ENCODE measurements at regions not wholly inside any gene's neighbourhood (a gene's known extent, or its start where the extent isn't known, plus 50 kb on each side); places are given as distances from the start of the nearest gene placed in this dataset.

GRCh38 chr6:51531623-51532022 is 555.8 kb downstream of the PKHD1 start:
- TF ChIP-seq CENPT (CRISPR knock-in tag; IDR thresholded peaks at IDR 0.05; ENCODE audit: low read depth) = no peak
- TF ChIP-seq ZNF274 (CRISPR knock-in tag; IDR thresholded peaks at IDR 0.05) = no peak
- no peak for TF ChIP-seq ZNF513 (CRISPR knock-in tag; conservative IDR thresholded peaks at IDR 0.05)
- TF ChIP-seq ZNF75D (CRISPR knock-in tag; IDR thresholded peaks at IDR 0.05; ENCODE audit: borderline replicate concordance) = no peak
- TF ChIP-seq RBM22 (optimal IDR thresholded peaks at IDR 0.05; ENCODE audit: low read length) = no peak
- TF ChIP-seq, protein P1, sequence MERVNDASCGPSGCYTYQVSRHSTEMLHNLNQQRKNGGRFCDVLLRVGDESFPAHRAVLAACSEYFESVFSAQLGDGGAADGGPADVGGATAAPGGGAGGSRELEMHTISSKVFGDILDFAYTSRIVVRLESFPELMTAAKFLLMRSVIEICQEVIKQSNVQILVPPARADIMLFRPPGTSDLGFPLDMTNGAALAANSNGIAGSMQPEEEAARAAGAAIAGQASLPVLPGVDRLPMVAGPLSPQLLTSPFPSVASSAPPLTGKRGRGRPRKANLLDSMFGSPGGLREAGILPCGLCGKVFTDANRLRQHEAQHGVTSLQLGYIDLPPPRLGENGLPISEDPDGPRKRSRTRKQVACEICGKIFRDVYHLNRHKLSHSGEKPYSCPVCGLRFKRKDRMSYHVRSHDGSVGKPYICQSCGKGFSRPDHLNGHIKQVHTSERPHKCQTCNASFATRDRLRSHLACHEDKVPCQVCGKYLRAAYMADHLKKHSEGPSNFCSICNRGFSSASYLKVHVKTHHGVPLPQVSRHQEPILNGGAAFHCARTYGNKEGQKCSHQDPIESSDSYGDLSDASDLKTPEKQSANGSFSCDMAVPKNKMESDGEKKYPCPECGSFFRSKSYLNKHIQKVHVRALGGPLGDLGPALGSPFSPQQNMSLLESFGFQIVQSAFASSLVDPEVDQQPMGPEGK (CRISPR knock-in tag; IDR thresholded peaks at IDR 0.05) = no peak
- TF ChIP-seq JUNB (CRISPR knock-in tag; IDR thresholded peaks at IDR 0.05; ENCODE audit: borderline replicate concordance) = no peak
- TF ChIP-seq, protein P2, sequence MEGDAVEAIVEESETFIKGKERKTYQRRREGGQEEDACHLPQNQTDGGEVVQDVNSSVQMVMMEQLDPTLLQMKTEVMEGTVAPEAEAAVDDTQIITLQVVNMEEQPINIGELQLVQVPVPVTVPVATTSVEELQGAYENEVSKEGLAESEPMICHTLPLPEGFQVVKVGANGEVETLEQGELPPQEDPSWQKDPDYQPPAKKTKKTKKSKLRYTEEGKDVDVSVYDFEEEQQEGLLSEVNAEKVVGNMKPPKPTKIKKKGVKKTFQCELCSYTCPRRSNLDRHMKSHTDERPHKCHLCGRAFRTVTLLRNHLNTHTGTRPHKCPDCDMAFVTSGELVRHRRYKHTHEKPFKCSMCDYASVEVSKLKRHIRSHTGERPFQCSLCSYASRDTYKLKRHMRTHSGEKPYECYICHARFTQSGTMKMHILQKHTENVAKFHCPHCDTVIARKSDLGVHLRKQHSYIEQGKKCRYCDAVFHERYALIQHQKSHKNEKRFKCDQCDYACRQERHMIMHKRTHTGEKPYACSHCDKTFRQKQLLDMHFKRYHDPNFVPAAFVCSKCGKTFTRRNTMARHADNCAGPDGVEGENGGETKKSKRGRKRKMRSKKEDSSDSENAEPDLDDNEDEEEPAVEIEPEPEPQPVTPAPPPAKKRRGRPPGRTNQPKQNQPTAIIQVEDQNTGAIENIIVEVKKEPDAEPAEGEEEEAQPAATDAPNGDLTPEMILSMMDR (CRISPR knock-in tag; IDR thresholded peaks at IDR 0.05) = peak; percentile 33; the same call in 1 of the 2 replicates
- no peak for TF ChIP-seq HCFC1 (IDR thresholded peaks at IDR 0.05; ENCODE audit: low read depth, low read length)
- TF ChIP-seq POLR2AphosphoS5 (IDR thresholded peaks at IDR 0.05; ENCODE audit: low read depth, low read length) = no peak
- TF ChIP-seq NAIF1 (CRISPR knock-in tag; IDR thresholded peaks at IDR 0.05; ENCODE audit: borderline replicate concordance) = no peak
